ENCODE measurements at regions not wholly inside any gene's neighbourhood (a gene's known extent, or its start where the extent isn't known, plus 50 kb on each side); places are given as distances from the start of the nearest gene placed in this dataset.

DNA sequence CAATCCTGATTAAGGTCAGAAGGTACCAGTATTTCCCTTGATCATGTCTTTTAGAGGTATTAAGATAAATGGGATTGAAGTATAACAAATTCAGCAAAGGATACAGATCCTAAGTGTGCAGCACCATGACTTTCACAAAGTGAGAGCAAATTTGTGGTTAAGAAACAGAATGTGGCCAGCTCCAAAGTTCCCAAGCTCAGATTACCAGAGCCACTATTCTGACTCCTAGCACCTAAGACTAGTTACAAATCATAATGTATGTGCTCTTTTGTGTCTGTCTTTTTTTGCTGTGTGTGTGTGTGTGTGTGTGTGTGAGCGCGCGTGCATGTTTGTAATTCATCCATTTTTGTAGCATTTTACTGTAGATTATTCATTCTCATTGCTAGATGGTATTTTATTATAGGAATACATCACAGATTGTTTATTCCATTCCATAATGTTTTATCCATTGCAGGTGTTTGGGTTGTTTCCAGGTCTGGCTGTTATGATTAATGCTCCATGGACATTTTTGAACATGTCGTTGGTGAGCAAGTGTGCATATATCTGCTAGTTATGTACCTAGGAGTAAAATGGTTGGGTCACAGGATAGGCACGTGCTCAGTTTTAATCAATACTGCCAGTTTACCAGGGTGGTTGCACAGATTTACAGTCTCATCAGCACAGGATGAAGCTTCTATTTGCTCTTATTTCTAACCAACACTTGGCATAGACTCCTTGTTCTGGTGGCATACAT is 314.0 kb upstream of the JAG1 start:
- Histone ChIP-seq H3K4me3 (ENCODE audit: extremely low read depth, insufficient read depth, low read length, poor library complexity, severe bottlenecking) (no peak overlapping the region), H3K9me3 (ENCODE audit: control insufficient read depth, low read length) (no peaks in the 10 kb centered on the region), H3K27ac (ENCODE audit: low read depth, low read length, severe bottlenecking) (no peak overlapping the region), H3K36me3 (ENCODE audit: control insufficient read depth, insufficient read depth, low read length) (no peaks in the 10 kb centered on the region), H3K4me1 (ENCODE audit: control insufficient read depth, insufficient read depth, low read length, poor library complexity, severe bottlenecking) (peaks cover 4% of the 10 kb centered on the region)
- 42 to 44% methylated on average over 2 of the region's 5 CpGs for WGBS, 2 experiments (ENCODE audit: insufficient coverage in 2 of 2)

DNA sequence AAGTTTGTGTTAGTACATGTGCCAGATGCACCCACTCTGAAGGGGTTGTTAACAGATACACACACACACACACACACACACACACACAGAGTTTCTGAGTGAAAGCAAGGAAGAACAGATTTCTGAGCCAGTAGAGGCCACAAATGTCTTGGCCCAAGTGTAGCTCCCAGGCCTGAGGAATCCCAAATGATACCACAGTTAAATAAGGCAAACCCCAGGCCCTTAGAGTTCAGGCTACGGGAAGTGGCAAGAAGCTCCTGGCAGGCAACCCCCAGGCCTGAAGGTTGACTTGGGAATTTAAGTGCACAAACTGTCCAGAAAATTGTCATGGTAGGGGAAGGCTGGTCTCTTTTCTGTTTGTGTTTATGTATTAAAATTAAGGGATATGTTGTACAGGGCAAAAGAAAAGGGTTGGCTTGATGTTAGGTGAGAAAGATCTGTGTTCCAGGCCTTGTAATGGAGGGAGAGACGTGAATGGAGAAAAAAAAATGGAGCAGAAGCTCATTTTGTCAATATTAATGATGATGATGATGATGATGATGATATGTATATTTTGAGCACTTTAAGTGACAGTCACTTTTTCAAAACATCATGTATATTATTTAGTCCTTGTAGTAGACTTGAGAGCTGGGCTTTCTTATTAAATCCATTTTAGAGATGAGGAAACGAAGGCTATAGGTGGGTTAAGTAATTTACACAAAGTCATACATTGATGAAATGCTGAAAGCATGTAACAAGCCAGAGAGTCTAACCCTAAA is 317.0 kb upstream of the JAG1 start:
- Histone ChIP-seq H3K27ac (ENCODE audit: low read depth, low read length, severe bottlenecking) (no peak overlapping the region), H3K4me3 (ENCODE audit: extremely low read depth, insufficient read depth, low read length, poor library complexity, severe bottlenecking) (no peak overlapping the region), H3K36me3 (ENCODE audit: control insufficient read depth, insufficient read depth, low read length) (no peaks in the 10 kb centered on the region), H3K9me3 (ENCODE audit: control insufficient read depth, low read length) (no peaks in the 10 kb centered on the region), H3K4me1 (ENCODE audit: control insufficient read depth, insufficient read depth, low read length, poor library complexity, severe bottlenecking) (no peaks in the 10 kb centered on the region)
- WGBS, 2 experiments (ENCODE audit: insufficient coverage in 2 of 2): 94% methylated on average over 2 of the region's 3 CpGs

DNA sequence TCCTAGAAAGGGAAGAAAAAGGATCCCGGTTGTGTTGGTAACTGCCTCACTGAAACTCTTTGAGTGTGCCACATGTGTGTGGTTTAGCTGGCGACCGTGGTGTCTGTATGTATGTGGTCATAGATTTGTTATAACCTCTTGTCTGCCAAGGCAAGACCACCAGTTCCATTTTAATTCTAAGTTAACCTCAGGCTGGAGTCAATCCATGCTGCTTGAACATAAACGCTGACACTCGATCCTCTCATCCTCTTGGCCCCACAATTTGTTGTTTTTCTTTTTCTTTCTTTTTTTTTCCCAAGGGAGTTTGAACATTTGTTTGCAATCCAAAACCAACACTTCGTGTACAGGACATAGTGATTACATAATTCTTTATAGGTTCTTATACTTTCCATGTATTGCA is 318.9 kb upstream of the JAG1 start:
- no peaks in the 10 kb centered on the region for H3K4me1 ChIP-seq (ENCODE audit: control insufficient read depth, insufficient read depth, low read length, poor library complexity, severe bottlenecking)
- H3K9me3 ChIP-seq (ENCODE audit: control insufficient read depth, low read length): no peaks in the 10 kb centered on the region
- 93 to 95% methylated on average over 3 to 4 of the region's 6 CpGs for WGBS, 2 experiments (ENCODE audit: insufficient coverage in 2 of 2)
- no peak overlapping the region for H3K4me3 ChIP-seq (ENCODE audit: extremely low read depth, insufficient read depth, low read length, poor library complexity, severe bottlenecking)
- H3K27ac ChIP-seq (ENCODE audit: low read depth, low read length, severe bottlenecking): no peak overlapping the region
- no peaks in the 10 kb centered on the region for H3K36me3 ChIP-seq (ENCODE audit: control insufficient read depth, insufficient read depth, low read length)

DNA sequence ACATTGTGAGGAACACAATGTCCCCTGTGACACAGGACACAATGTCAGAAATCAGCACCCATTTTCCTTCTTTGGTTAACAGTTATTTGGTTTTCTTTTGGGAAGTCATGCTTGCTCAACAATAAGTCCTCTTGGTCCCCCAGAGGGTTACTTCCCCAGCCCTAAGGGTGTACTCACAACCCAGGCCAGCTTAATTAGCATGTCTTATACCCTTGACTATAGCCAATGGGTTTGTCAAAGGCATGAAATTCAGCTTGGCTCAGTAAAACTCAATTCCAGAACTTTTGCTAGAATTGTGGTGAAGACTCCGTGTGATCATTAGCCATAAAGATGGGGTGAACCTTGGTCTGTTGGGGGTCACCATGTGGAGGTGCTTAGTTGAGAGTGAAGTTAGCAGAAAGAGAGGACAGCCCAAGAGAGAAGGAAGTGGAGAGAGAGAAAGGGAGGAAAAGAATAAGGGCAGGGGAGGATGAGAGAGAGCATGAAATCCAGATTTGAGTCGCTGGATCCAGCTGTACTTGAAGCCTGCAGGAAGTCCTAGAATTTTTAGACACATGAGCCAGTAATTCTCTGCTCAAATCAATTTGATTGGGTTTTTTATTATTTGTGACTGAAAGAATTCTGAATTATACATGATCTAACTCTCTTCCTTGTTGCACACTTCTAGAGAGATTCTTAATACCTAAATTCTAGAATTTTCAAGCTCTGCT is 321.3 kb upstream of the JAG1 start:
- no peaks in the 10 kb centered on the region for H3K9me3 ChIP-seq (ENCODE audit: control insufficient read depth, low read length)
- no peak overlapping the region for H3K4me3 ChIP-seq (ENCODE audit: extremely low read depth, insufficient read depth, low read length, poor library complexity, severe bottlenecking)
- no peaks in the 10 kb centered on the region for H3K36me3 ChIP-seq (ENCODE audit: control insufficient read depth, insufficient read depth, low read length)
- WGBS, 2 experiments (ENCODE audit: insufficient coverage in 2 of 2): 89 to 92% methylated on average over 1 to 2 of the region's 2 CpGs
- H3K4me1 ChIP-seq (ENCODE audit: control insufficient read depth, insufficient read depth, low read length, poor library complexity, severe bottlenecking): no peaks in the 10 kb centered on the region
- H3K27ac ChIP-seq (ENCODE audit: low read depth, low read length, severe bottlenecking): no peak overlapping the region

DNA sequence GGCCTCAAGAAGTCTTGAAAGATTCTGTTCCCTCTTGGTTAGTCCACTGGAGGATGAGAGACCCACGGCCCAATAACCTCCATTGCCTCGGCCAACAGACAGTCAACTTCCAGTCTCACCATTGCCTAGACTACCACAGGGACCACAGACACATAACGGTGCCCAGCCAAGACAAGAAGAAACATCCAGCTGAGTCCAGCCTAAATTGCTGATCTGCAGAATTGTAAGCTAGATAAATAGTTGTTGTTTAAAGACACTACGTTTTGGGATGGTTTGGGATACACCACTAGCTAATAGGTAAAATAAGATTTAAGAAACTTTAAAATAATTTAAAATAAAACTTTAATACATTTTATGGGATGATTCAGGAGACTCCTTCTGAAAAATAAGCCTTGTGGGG is 324.7 kb upstream of the JAG1 start:
- WGBS, 2 experiments (ENCODE audit: insufficient coverage in 2 of 2): 75% methylated on average over 1 of the region's 4 CpGs; no CpG with 5 or more reads in 1 of the 2 experiments
- no peak overlapping the region for H3K4me3 ChIP-seq (ENCODE audit: extremely low read depth, insufficient read depth, low read length, poor library complexity, severe bottlenecking)
- no peak overlapping the region for H3K27ac ChIP-seq (ENCODE audit: low read depth, low read length, severe bottlenecking)
- no peaks in the 10 kb centered on the region for H3K36me3 ChIP-seq (ENCODE audit: control insufficient read depth, insufficient read depth, low read length)
- no peaks in the 10 kb centered on the region for H3K9me3 ChIP-seq (ENCODE audit: control insufficient read depth, low read length)
- peaks cover 25% of the 10 kb centered on the region for H3K4me1 ChIP-seq (ENCODE audit: control insufficient read depth, insufficient read depth, low read length, poor library complexity, severe bottlenecking)

DNA sequence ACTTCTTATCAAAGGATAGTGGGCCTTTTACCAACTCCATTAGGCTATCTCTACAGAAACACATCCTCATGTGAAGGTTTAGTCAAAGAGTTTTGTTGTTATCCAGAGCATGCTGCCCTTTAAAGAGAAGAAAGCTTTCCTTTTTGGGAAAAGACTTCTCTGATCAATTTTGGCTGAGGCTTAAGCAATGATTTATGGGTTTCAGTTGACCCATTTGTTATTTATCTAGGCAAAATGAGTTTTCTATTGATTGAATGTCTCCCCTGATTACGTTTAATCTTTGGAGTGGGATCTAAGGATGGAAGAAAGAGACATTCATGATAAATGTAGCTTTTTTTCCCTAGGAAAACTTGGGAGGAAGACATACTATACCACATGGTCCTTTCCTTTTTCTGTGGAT is 326.6 kb upstream of the JAG1 start:
- no CpG with 5 or more reads among the region's 1 CpG for WGBS, 2 experiments (ENCODE audit: insufficient coverage in 2 of 2)
- Histone ChIP-seq H3K9me3 (ENCODE audit: control insufficient read depth, low read length) (no peaks in the 10 kb centered on the region), H3K27ac (ENCODE audit: low read depth, low read length, severe bottlenecking) (no peak overlapping the region), H3K36me3 (ENCODE audit: control insufficient read depth, insufficient read depth, low read length) (no peaks in the 10 kb centered on the region), H3K4me1 (ENCODE audit: control insufficient read depth, insufficient read depth, low read length, poor library complexity, severe bottlenecking) (peaks cover 25% of the 10 kb centered on the region), H3K4me3 (ENCODE audit: extremely low read depth, insufficient read depth, low read length, poor library complexity, severe bottlenecking) (no peak overlapping the region)

DNA sequence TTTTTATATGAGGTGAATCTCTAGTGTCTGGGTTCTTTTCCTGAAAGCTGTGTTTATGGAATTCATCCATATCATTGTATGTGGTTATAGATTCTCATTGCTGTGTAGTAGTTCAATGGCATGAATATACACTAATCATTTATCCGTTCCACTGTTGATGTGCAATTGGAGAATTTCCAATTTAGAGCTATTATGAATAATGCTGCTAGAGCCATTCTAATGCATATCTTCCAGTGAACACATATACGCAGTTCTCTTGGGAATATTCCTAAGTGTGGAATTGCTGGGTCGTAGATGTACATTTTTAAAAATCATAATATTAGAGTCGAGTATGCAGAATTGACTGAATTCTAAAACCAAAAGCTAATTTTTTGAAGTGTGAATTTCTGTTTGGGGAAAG is 327.5 kb upstream of the JAG1 start:
- Histone ChIP-seq H3K9me3 (ENCODE audit: control insufficient read depth, low read length) (peaks cover 3% of the 10 kb centered on the region), H3K36me3 (ENCODE audit: control insufficient read depth, insufficient read depth, low read length) (no peaks in the 10 kb centered on the region), H3K4me1 (ENCODE audit: control insufficient read depth, insufficient read depth, low read length, poor library complexity, severe bottlenecking) (peaks cover 25% of the 10 kb centered on the region), H3K27ac (ENCODE audit: low read depth, low read length, severe bottlenecking) (peak overlapping the region; percentile 10), H3K4me3 (ENCODE audit: extremely low read depth, insufficient read depth, low read length, poor library complexity, severe bottlenecking) (no peak overlapping the region)
- WGBS, 2 experiments (ENCODE audit: insufficient coverage in 2 of 2): no CpG with 5 or more reads among the region's 4 CpGs

DNA sequence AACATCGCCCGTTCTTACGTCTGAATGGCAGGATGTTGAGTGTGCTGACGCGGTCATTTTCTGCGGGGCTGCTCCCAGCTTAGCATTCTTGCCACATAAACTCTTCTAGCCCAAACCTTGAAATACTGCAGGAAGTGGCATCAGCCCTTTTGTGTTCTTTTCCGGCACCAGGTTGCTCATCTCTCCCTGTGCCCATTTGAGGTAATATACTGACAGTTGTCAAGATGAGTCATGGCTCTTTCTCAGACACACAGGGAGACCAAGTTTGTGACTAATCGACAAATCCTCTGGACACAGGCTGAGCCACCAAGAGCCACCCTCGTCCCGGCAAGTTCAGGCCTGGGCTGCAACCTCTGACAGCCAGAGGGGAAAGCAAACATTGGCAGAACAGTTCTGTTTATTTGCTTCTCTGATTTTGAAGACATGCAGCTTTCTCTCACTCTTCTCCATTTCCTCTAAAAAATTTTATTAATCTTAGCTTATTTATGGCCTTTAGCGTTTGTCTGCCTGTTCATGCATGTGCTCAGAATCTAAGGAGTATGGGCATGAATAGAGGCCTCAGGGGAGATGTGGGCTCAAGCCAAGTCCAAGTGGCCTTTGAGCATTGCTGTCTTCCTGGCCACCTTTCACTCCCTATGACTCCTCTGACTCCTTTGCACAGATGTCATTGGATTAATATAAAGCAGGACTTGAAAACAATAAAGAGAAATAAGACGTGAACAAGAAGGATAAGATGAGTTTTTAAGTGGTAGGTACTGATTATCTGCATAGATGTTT is 328.2 kb upstream of the JAG1 start:
- H3K4me3 ChIP-seq (ENCODE audit: extremely low read depth, insufficient read depth, low read length, poor library complexity, severe bottlenecking): no peak overlapping the region
- peaks cover 4% of the 10 kb centered on the region for H3K9me3 ChIP-seq (ENCODE audit: control insufficient read depth, low read length)
- H3K4me1 ChIP-seq (ENCODE audit: control insufficient read depth, insufficient read depth, low read length, poor library complexity, severe bottlenecking): peaks cover 25% of the 10 kb centered on the region
- 80 to 86% methylated on average over 8 to 11 of the region's 12 CpGs for WGBS, 2 experiments (ENCODE audit: insufficient coverage in 2 of 2)
- peak overlapping the region; percentile 10 for H3K27ac ChIP-seq (ENCODE audit: low read depth, low read length, severe bottlenecking)
- no peaks in the 10 kb centered on the region for H3K36me3 ChIP-seq (ENCODE audit: control insufficient read depth, insufficient read depth, low read length)

DNA sequence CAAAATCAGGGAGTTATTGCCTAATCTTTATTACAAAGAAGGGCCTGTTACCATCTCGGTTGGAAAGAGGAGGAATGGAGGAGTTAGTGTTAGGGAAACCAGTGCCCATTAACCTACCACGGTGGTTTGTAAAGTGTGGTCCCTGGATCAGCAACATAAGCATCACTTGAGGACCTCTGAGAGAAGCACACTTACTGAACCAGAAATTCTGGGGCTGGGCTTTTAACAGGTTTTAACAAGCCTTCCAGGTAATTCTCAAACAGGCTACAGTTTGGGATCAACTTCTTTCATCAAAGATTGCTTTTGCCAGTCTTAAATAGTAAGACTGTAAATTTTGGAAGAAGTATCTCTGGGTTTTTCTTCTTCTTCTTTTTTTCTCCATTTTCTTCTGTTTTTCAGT is 329.5 kb upstream of the JAG1 start:
- no peak overlapping the region for H3K27ac ChIP-seq (ENCODE audit: low read depth, low read length, severe bottlenecking)
- H3K4me3 ChIP-seq (ENCODE audit: extremely low read depth, insufficient read depth, low read length, poor library complexity, severe bottlenecking): no peak overlapping the region
- 89 to 100% methylated on average over 1 to 2 of the region's 2 CpGs for WGBS, 2 experiments (ENCODE audit: insufficient coverage in 2 of 2)
- H3K4me1 ChIP-seq (ENCODE audit: control insufficient read depth, insufficient read depth, low read length, poor library complexity, severe bottlenecking): peaks cover 25% of the 10 kb centered on the region
- H3K9me3 ChIP-seq (ENCODE audit: control insufficient read depth, low read length): peaks cover 4% of the 10 kb centered on the region
- H3K36me3 ChIP-seq (ENCODE audit: control insufficient read depth, insufficient read depth, low read length): no peaks in the 10 kb centered on the region

DNA sequence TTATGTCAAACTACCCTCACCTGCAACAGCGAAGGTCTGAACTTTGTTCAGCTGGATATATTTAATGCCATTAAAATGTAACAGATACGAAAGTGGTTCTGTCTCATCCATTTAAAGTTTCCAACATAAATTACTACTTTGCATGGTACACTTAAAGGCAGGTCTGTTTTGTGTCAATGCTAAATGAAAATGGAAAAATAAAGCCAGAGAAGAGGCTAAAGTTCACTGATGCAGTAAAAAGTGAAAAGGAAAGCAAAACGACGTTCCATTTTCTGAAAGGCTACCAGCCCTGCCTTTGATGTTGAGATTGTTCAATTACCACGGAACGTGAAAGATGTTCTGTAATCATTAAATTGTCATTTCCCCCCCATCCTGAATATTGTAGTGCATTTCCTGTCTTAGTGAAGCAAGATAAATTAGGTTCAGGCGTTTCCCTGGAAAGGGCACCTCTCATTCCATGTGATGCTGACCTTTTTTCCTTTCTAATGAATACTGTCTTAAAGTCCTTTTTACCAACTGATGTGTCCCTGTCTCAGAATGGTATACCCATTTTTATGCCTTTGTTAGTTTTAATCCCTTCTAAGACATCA is 334.7 kb upstream of the JAG1 start:
- H3K4me1 ChIP-seq (ENCODE audit: control insufficient read depth, insufficient read depth, low read length, poor library complexity, severe bottlenecking): no peaks in the 10 kb centered on the region
- no peak overlapping the region for H3K27ac ChIP-seq (ENCODE audit: low read depth, low read length, severe bottlenecking)
- H3K9me3 ChIP-seq (ENCODE audit: control insufficient read depth, low read length): peaks cover 4% of the 10 kb centered on the region
- no peak overlapping the region for H3K4me3 ChIP-seq (ENCODE audit: extremely low read depth, insufficient read depth, low read length, poor library complexity, severe bottlenecking)
- 71 to 94% methylated on average over 1 to 3 of the region's 7 CpGs for WGBS, 2 experiments (ENCODE audit: insufficient coverage in 2 of 2)
- no peaks in the 10 kb centered on the region for H3K36me3 ChIP-seq (ENCODE audit: control insufficient read depth, insufficient read depth, low read length)

Data from mesodermal cell (in vitro differentiated cells).